MG63 (cell line): ENCODE measurements at regions not wholly inside any gene's neighbourhood (a gene's known extent, or its start where the extent isn't known, plus 50 kb on each side); places are given as distances from the start of the nearest gene placed in this dataset.
A peak's percentile ranks its signal among the peaks of the same experiment; 100 is the strongest.

Experiments used
- DNase-seq: peaks from one replicate; pipeline ENCODE4 v3.0.0-alpha.2; 2020
- H3K27me3 ChIP-seq: fragments of 250-450 bp; sonication (Bioruptor Pico); 2 replicates; pipeline ENCODE4 v1.5.1; 2020; ENCODE audit warnings: mild to moderate bottlenecking, moderate library complexity
- H3K36me3 ChIP-seq: fragments of 250-450 bp; sonication (Bioruptor Pico); 2 replicates; pipeline ENCODE4 v1.5.1; 2020; ENCODE audit warnings: mild to moderate bottlenecking, moderate library complexity
- H3K4me3 ChIP-seq: fragments of 250-450 bp; sonication (Bioruptor Pico); 2 replicates; pipeline ENCODE4 v1.5.1; 2020; ENCODE audit warnings: mild to moderate bottlenecking, moderate library complexity
- H3K9me3 ChIP-seq: fragments of 250-450 bp; sonication (Bioruptor Pico); 2 replicates; pipeline ENCODE4 v1.5.1; 2020; ENCODE audit warnings: mild to moderate bottlenecking, moderate library complexity

GRCh38 chr5:40400245-40400644, 279.5 kb upstream of the PTGER4 start:
- Histone ChIP-seq H3K36me3 (no peaks in the 10 kb centered on the region), H3K27me3 (no peaks in the 10 kb centered on the region), H3K4me3 (no peak overlapping the region), H3K9me3 (no peaks in the 10 kb centered on the region)
- no peak for DNase-seq

DNA sequence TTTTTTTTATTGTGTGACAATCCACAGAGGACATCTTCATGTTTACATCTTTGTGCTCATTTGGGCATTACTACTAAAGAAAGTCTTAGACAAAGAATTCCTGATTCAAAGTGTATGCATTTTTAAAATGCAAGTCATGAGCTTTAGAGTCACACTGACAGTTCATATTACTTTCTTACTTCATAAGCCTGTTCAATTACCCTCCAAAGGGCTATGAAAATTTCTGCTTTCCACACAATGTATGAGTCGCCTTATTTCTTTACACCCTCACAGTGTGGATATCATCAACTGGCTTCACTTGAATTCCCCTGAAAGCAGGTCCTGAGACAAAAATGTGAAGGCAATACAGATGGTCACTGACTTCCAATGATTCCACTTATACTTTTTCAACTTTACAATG, 280.4 kb upstream of the PTGER4 start:
- no peak overlapping the region for H3K4me3 ChIP-seq
- no peaks in the 10 kb centered on the region for H3K27me3 ChIP-seq
- no peak for DNase-seq
- H3K36me3 ChIP-seq = no peaks in the 10 kb centered on the region
- H3K9me3 ChIP-seq = no peaks in the 10 kb centered on the region

DNA sequence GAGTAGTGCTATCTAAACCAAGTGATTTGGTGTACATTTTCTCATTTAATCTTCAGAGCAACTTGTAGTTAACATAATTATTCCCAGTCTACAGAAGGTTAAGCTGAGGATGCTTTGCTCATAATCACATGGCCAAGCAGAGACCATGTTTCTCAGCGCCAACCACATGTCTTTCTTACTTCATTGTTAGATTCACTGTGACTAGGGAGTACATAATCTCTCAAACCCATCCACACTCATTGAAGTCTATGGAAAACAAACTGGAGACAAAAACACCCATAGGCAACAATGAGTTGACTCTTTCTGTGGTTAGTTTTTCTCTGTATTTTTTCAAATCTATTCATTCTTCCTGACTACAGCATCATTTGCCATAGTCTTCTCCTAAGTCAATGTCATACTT, 281.7 kb upstream of the PTGER4 start:
- DNase-seq = no peak
- no peaks in the 10 kb centered on the region for H3K36me3 ChIP-seq
- no peak overlapping the region for H3K4me3 ChIP-seq
- H3K27me3 ChIP-seq = no peaks in the 10 kb centered on the region
- no peaks in the 10 kb centered on the region for H3K9me3 ChIP-seq

- no peaks in the 10 kb centered on the region for H3K9me3 ChIP-seq
- H3K27me3 ChIP-seq = no peaks in the 10 kb centered on the region
- DNase-seq = no peak
- H3K36me3 ChIP-seq = no peaks in the 10 kb centered on the region
- H3K4me3 ChIP-seq = no peak overlapping the region
Measured at GRCh38 chr5:40397091-40397490, 282.6 kb upstream of the PTGER4 start.

DNA sequence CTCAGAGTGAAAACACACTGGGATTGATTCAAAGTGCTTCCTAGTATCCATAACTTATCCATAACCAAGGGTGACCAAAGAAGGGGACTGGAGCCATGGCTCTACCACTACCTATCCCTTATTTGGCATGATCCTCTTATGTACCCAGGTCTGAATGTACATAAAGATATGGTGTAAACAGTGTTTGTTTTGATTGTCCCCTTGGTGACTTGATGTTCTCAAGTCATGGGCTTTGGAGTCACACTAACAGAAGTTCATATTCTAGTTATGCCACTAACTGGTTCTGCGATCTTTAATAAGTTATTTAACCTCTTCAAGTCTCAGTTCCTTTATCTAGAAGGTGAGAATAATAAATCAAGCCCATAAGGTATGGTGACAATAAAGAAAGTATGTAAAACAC, 283.4 kb upstream of the PTGER4 start:
- Histone ChIP-seq H3K4me3 (no peak overlapping the region), H3K36me3 (no peaks in the 10 kb centered on the region), H3K27me3 (no peaks in the 10 kb centered on the region), H3K9me3 (no peaks in the 10 kb centered on the region; the same call in 1 of the 2 replicates)
- DNase-seq = no peak

DNA sequence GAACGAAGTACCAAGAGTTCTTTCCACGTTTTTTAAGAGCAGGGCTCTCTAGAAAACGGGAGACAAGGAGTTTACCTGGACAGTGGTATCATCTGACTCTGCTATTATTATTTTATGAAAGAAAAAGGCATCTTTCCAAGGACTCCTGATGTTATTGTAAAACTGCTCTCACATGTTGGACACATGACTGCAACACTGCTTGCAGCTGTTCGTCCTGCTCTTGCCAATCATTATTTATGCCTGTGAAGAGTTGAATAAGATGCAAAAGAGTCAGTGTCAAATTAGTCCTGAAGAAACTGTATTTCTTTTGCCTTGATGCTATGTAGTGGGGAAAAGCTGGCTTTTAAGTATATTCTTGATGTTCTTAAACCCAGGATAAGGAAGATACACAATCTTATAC, 284.5 kb upstream of the PTGER4 start:
- no peak for DNase-seq
- no peak overlapping the region for H3K4me3 ChIP-seq
- H3K36me3 ChIP-seq = no peaks in the 10 kb centered on the region
- H3K9me3 ChIP-seq = no peaks in the 10 kb centered on the region; the same call in 1 of the 2 replicates
- H3K27me3 ChIP-seq = no peaks in the 10 kb centered on the region

DNA sequence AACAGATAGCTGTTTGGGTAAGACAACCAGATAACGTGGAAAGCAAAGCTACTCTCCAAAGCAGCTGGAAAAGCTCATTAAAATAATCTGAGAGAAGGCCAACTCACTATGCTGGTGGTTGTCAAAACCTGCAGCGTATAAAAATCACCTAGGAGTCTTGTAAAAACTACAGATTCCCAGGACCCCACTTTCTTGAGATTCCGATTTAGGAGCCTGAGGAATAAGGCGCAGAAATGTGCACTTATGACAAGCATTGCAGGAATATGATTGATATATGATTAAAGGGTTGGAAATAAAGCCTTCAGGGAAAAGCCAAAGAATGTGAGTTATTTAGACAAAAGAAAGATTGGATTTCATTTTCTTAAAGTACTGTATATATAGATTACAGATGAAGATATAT, 285.0 kb upstream of the PTGER4 start:
- no peaks in the 10 kb centered on the region; the same call in 1 of the 2 replicates for H3K9me3 ChIP-seq
- no peak for DNase-seq
- H3K4me3 ChIP-seq = no peak overlapping the region
- no peaks in the 10 kb centered on the region for H3K36me3 ChIP-seq
- no peaks in the 10 kb centered on the region for H3K27me3 ChIP-seq

GRCh38 chr5:40391642-40392041, 288.1 kb upstream of the PTGER4 start:
- Histone ChIP-seq H3K27me3 (no peaks in the 10 kb centered on the region), H3K4me3 (no peak overlapping the region), H3K36me3 (no peaks in the 10 kb centered on the region), H3K9me3 (no peaks in the 10 kb centered on the region; the same call in 1 of the 2 replicates)
- no peak for DNase-seq

DNA sequence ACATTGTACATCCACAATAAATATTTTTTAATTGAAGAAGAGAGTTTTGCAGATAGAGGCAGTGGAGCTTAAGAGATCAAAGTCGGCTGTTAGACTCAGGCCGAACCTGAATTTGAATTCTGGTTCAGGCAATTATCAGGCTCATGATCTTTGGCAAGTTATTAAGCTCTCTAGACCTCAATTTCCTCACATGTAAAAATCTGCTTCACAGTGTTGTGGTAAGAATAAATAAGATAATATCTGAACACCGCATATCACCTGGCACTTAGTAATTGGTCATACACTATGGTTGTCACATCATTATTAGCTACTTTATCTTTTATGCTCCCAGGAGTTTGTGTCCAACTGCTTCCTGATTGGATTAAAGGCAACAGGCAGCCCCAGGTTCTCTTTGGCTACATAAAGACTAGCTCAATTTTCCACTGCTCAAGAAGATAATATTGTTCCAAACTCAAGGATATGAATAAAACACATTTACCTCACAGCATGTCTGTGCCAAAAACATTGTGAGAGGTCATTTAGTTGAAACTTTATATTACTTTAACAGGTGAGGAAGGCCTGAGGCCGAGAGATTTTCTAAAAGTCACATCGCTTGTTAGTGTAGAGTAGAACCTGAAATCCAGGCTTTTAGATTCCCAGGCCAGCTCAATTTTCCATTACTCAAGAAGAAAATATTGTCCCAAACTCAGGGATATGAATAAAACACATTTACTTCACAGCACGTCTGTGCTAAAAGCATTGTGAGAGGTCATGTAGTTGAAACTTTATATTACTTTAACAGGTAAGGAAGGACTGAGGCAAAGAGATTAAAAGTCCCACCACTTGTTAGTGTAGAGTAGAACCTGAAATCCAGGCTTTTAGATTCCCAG, 289.2 kb upstream of the PTGER4 start:
- no peak for DNase-seq
- H3K27me3 ChIP-seq = no peaks in the 10 kb centered on the region
- no peaks in the 10 kb centered on the region; the same call in 1 of the 2 replicates for H3K9me3 ChIP-seq
- H3K36me3 ChIP-seq = no peaks in the 10 kb centered on the region
- no peak overlapping the region for H3K4me3 ChIP-seq

- no peaks in the 10 kb centered on the region for H3K27me3 ChIP-seq
- H3K36me3 ChIP-seq = no peaks in the 10 kb centered on the region
- no peak overlapping the region for H3K4me3 ChIP-seq
- H3K9me3 ChIP-seq = no peaks in the 10 kb centered on the region; the same call in 1 of the 2 replicates
- DNase-seq = no peak
Measured at GRCh38 chr5:40389591-40389990, 290.1 kb upstream of the PTGER4 start.

DNA sequence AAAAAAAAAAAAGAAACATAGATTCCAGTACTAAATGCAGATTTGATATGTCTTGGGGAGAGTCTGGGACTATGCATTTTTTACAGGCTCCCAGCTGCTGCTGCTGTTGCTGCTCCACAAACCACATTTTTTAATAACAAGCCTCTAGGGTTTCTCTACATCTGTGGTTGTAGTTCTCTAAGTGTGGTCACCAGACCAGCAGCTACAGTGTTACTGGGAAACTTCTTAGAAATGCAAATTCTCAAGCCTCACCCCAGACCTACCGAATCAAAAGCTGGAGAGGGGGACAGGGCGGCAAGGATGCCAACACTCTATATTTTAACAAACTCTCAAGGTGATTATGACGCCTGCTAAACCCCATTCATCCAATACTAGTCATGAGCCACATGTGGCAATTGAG, 293.4 kb upstream of the PTGER4 start:
- H3K27me3 ChIP-seq = no peaks in the 10 kb centered on the region
- no peak for DNase-seq
- H3K36me3 ChIP-seq = no peaks in the 10 kb centered on the region
- H3K4me3 ChIP-seq = no peak overlapping the region
- no peaks in the 10 kb centered on the region for H3K9me3 ChIP-seq

- peaks cover 3% of the 10 kb centered on the region; the same call in 1 of the 2 replicates for H3K9me3 ChIP-seq
- no peaks in the 10 kb centered on the region for H3K27me3 ChIP-seq
- H3K36me3 ChIP-seq = no peaks in the 10 kb centered on the region
- peak; percentile 62 for DNase-seq
- H3K4me3 ChIP-seq = no peak overlapping the region
Measured at GRCh38 chr5:40385544-40385943, 294.2 kb upstream of the PTGER4 start.

DNA sequence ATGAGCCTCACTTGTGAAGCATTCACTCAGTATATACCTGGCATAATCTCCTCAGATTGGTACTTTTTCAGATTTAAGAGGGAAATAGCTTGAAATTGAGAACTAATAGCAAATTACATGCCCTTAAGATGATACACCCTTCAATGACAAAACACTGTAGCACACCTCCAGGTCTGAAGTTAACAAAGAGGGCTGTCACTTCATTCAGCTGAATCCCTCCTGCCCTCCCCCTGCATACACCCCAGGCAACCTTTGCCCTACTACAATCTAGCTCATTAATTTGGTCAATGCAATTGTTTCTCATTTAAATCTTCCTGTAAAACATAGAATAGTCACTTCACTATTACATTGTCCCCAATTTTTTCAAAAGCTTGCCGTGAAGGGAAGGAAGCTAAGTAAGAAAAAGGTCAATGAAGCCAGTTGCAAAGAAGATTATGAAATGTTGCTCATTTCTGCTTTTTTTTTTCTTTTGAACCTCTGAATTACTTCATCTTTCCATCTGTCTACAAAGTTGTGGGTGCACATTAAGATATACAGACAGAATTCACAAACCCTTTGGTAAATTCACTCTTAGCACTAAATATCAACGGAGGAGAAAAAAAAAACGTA, 294.8 kb upstream of the PTGER4 start:
- Histone ChIP-seq H3K9me3 (peaks cover 7% of the 10 kb centered on the region; the same call in 1 of the 2 replicates), H3K36me3 (no peaks in the 10 kb centered on the region), H3K4me3 (no peak overlapping the region), H3K27me3 (no peaks in the 10 kb centered on the region)
- no peak for DNase-seq

DNA sequence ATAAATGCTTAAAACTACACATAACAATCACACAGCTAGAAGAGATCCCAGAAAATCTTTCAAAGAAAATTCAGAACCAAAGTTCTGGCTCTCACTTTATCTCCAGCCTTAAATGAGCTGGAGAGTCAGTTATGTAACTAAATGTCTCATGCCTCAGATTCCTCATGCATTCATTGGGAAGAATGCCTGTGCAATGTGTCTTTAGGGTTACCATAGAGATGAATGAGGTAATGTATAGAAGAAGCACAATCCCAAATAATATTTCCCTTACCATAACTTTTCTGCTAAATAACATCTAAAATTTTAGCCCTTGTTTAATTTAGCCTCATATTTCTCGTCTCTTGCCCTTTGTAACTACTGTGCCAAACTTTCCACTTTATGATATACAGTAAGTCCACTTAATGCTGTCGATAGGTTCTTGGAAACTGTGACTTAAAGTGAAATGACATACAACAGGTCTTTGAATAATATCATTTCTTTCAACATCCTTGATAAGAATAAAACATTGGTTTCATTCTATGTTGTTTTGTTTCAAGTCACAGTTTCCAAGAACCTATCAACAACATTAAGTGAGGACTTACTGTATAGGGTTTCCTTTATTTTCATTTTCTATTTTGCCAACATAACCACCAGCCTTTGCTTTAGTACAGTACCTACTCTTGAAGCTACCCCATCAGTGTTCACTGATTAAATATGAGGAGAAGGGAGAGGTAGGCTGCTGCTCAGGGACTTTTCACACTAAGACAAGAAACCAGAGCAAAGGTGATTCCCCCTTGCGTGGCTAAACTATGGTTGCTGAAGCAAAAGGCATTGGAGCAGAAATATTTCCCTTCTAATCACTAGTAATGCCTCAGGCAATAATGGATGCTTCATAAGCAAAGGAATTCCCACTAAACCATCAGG, 295.7 kb upstream of the PTGER4 start:
- Histone ChIP-seq H3K27me3 (no peaks in the 10 kb centered on the region), H3K36me3 (no peaks in the 10 kb centered on the region), H3K4me3 (no peak overlapping the region), H3K9me3 (peaks cover 14% of the 10 kb centered on the region; the same call in 1 of the 2 replicates)
- DNase-seq = no peak

DNA sequence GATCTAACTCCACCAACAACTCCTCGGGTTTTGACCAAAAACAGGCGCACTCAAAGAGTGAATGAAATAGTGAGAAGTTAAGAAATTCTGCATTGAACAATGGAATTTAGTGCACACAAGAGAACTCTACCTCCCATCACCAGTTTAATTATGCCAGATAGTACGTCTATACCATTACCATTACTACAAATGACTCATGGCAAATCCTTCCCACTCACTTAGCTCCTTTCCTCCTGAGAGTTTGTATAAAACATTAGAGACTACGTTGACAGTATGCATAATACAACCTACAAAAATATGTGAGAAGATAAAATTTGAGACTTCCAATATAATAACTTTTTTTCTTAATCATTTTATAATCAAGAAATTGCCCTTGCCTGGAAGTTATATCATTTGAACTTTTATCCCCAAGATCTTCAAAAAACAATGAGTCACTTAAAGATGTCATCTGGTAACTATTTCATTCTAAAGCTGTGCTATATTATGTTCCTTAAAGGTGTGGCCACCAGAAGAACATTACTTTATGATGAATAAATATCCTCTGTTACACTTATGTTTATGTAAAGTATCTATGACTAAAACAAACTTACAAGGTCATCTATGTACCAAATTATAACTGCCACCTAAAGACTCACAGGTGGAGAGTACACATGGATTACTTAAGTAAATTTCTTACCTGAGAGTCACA, 297.9 kb upstream of the PTGER4 start:
- no peak overlapping the region for H3K4me3 ChIP-seq
- H3K36me3 ChIP-seq = no peaks in the 10 kb centered on the region
- H3K27me3 ChIP-seq = no peaks in the 10 kb centered on the region
- DNase-seq = no peak
- H3K9me3 ChIP-seq = peaks cover 14% of the 10 kb centered on the region; the same call in 1 of the 2 replicates

DNA sequence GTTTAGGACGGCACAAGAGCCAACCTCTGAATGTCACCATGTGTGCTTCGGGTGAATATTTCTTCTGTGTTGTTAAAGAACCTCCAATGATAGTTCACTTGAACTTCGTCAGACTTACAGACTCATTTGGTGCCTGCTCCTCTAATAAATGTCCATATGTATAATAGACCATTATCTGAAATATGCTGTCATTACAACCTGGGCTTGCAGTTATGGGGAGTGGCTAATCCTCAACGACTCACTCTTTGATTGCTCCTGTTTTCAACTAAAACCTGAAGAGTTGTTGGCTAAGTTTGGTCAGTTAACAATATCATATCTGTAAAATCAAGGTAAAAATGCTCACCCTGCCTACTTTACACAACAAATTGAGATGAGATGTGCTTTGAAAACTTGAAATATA, 298.7 kb upstream of the PTGER4 start:
- DNase-seq = no peak

More for the DNA sequence above, 298.7 kb upstream of the PTGER4 start:
- H3K36me3 ChIP-seq = no peaks in the 10 kb centered on the region
- peaks cover 14% of the 10 kb centered on the region; the same call in 1 of the 2 replicates for H3K9me3 ChIP-seq
- H3K27me3 ChIP-seq = no peaks in the 10 kb centered on the region
- H3K4me3 ChIP-seq = no peak overlapping the region
